Activated CD4-positive, alpha-beta T cell treated with anti-CD3 and anti-CD28 coated beads, Interleukin-2, amount 50 U/mL, for 4 hours (primary cell): ENCODE measurements at regions not wholly inside any gene's neighbourhood (a gene's known extent, or its start where the extent isn't known, plus 50 kb on each side); places are given as distances from the start of the nearest gene placed in this dataset.

ENCODE experiments used
- DNase-seq, 2 experiments: peaks; one replicate each; pipeline ENCODE4 v3.0.0-alpha.2; 2020

DNA sequence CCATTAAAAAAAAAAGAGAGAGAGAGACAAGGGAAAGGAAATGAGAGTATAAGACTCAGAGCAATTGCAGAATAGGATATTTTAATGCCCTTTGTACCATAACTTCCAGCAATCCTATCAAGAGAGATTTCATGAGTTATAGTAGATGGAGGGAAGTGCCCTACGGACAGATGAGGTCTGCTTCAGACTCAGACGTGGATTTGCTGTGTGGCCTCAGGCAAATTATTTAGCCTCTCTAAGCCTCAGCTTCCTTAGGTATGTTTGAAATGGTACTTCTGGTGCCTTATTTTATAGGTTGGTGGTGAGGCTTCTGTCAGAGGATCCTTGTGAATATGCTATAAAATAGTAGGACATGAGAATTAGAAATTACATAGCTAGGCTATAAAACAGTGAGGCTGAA is 448.2 kb downstream of the EDEM1 start:
- no peak for DNase-seq

DNA sequence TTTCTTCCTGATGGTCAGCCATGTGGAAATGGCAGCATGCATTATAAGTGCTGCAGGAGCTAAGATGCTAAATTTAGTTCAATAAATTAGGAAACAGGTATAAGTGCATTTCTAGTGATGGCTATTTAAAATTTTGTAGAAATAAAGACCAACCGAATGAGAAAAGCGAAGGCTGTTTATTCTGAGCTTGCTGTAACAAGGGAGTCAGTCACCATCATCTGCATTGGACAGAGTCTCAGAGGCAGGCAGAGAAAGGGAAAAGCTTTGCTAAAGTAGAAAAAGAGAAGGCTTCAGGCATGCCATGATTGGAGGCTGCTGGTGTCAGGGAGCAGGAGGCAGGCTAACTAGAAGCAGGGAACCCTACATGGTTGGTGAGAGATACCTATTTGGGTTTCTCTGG is 451.0 kb downstream of the EDEM1 start:
- DNase-seq, result no peak

DNA sequence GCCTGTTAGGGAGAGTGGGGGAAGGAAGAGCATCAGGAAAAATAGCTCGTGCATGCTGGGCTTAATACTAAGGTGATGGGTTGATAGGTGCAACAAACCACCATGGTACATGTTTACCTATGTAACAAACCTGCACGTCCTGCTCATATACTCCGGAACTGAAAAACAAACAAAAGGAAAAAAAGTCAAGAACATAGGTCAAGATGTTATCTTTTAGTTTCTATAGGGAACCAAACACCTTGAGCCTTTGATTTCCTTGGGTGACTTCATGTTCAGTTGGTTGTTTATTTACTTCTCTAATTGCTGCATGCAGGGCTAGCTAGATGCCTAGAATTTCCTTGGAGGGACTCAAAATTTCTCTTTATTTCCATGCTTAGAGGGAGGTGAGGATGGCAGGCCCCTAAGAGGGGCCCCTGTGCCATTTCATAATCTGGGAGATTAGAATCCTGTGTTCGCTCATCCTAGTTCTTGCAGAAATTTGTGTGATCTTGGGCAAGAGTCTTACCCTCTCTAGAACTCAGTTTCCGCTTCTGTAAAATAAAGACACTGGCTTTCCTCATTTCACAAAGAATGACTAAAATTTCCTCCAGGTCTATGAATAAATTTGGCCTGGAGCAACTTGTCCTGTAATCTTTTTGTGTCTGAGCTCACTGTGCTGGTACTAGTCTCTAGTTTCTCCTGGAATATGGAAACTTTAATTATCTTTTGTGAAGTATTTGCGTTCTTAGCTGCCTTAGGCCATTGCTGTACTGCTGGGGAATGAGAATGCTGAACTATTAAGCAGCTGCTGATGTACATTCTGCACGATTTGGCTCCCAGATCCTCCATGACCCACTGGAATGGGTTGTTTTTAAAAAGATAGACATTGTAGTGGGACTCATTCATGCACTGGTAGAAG is 457.5 kb downstream of the EDEM1 start:
- no peak for DNase-seq

DNA sequence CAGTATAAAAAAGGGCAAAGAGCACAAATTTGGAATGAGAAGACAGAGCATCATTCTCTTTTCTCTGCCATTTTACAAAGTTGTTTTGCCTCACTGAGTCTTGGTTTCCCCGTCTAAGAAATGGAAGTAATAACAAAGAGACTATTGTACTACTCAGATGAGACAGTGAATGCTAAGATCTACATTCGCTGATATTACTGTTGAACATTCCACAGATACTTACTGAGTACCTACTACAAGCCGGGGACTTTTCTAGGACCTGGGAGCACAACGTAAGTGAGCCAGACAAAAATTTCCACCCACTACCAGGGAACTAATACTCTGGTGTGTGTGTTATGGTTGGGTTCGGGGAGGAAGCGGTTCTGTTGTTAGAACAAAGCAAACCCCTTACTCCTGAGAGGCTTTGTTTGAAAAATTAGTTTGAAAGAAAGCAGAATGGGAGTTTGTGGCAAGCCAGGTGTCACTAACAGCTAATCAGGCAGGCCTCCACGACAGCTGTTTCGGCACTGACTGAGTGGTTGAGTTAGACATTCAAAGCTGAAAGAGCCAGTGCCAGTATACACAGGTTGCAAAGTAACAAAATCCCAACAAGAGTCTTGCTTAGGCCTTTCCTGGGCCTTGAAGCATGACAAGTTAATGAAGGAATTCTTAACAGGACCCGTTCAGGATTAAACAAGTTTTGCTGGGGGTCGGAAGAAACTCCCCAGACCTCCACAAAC is 458.3 kb downstream of the EDEM1 start:
- DNase-seq, result no peak

DNA sequence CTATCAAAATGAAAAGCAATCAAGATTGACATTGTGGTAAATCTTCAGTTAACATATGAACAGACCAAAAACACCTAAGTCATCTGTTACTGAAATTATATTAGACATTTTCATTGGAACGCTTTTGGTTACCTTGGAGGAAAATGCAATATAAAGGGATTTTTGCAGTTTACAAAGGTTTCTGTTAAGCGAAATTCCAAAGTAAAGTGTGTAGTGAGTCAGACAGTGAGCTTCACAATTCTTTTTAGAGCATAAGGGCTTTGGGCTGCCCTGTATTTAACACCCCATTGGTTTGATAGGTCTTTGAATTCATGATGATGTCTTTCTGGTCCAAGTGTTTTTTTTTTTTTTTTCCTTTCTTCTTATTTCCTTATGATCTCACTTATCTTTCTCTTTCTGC is 462.8 kb downstream of the EDEM1 start:
- DNase-seq, result no peak

DNA sequence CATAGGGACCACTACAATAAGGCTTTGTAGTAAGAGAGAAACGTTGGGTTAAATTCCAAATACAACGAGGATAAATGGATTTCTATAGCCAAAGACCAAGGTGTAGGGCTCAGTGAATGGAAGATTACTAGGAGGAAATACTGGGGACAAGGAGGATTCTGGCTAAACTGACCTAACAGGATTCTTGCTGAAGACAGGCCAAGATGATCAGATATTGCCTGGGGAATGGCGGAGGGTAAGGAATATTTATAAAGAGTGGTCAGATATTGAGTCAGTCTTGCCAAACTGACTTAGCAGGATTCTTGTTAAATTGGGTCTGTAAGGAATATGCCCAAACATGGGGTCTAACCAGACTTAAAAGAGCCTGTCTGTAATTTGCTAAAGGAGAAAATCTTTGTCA is 463.8 kb downstream of the EDEM1 start:
- DNase-seq, result no peak

DNA sequence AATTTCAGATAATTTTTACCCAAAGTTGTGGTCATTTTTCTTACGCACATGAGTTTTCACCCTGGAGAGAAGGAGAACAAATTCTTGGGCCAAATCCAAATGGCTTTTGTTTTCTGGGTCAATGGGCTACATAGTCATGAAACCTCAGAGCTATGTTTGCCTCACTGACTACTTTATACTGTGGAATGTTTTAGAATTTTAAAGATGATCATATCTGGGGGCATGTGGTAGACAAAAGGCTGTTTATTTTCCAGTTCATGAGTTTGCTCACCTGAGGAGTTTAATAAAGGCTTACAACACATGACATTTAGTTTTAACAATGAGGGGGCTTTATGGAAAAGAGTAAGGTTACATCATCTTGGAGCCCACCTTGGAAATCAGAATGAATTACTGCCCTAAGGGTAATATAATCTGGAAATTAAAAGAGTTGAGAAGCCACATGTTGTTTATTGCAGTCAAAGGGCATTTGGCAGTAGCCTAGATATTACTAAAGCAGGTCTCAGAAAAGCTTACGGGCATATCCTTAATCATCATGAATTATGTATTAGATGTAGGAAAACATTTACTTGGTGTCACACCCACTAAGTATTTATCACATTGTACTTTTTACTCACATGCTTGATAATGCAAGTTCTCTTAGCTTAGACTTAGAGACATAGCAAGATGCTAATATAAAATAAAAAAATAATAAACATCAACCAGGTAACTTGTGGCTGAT is 466.1 kb downstream of the EDEM1 start:
- no peak for DNase-seq

DNA sequence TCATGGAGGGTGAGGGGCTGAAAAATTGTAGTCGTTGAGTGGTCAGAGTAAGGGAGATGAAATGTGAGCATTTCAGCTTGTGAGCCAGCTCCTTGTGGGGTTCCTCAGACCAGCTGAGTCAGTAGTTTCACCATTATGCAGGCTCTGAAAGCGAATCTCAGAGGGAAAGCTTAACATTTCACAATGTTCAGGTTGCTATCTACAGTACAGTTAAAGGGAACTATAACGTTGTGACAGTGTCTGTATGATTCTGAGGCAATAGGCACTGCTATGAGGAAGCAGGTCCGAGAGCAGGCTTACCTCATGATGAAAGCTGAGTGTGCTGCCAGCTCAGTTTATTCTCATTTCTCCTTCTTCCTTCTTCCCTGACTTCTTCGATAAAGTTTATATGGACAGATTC is 469.6 kb downstream of the EDEM1 start:
- no peak for DNase-seq

DNA sequence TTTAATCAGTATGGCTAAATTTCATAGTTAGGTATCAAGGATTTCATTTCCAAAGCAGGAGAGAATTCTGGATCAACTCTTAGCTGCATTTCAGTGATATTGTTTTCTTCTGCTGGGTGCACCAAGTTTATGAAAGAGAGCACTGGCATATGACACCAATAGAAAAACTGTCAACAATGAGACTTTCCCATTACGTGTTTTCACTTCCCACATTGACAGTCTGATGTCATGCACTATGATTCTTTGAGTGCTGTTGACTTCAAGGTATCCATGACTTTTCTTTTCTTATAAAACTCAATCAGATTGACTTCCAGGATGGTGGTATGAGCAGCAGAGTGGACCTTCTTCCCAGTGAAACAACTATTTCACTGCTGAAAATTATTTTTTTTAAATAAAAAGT is 476.1 kb downstream of the EDEM1 start:
- no peak for DNase-seq

DNA sequence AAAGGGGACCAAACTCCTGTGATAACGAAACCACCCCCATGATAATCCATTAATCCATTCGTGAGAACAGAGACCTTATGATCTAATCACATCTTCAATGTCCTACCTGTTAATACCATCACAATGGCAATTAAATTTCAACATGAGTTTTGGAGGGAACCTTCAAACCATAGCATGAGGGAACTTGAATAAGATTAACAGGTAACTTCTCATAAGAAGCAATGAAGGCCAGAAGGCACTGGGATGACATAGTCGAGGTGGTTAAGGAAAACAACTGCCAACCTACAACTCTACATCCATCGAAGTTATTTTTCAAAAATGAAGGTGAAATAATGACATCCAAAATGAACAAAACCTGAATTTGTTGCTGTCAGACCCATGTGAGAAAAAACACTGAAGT is 478.9 kb downstream of the EDEM1 start:
- DNase-seq, result no peak

DNA sequence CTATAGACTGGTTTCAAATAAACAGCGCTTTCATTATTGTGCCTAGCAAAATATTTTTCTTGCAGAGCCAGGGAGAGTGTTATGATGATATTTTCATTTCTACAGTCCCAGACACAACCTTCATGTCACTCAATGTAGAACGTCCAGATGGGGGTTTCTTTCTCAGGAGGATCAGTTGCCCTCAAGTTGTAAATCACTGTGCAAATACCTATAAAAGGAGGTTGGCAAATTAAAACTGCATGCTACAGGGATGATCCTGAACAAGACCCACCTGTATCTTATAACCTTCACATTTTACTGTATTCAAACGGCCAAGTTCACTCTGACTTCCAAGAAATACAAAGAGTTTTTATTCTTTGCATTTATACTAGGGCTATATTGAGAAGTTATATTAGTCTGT is 486.0 kb downstream of the EDEM1 start:
- no peak for DNase-seq

DNA sequence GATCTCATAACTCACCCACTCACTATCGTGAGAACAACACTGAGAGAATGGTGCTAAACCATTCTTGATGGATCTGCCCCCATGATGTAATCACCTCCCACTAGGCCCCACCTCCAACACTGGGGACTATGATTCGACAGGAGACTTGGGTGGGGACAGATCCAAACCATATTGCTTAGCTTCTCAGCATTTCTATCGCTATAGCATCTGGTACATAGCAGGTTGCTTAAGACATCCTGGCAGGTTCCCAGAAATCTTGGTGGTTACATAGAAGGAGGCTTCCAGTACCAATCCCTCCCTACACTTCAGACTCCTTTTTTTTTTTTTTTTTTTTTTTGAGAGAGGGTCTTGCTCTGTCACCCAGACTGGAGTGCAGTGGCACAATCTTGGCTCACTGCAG is 487.8 kb downstream of the EDEM1 start:
- DNase-seq, result no peak

DNA sequence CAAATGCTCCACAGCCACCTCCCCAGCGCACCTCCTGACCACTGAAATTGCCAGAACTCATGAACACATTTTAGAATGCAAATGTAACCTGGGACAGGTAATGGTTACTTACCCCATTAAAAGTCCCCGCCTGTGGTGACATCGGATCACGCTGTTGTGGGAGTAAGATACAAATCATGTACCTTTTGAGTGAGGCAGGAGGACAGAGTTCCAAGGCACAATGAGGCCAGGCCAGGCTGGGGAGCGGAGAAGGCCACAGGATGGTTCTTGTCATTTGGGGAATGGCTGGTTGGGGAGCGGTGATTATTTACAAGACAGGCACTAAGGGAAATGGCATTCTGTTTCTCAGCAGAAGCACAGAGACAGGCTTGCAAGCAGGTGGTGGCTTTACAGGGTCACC is 490.0 kb downstream of the EDEM1 start:
- no peak for DNase-seq

DNA sequence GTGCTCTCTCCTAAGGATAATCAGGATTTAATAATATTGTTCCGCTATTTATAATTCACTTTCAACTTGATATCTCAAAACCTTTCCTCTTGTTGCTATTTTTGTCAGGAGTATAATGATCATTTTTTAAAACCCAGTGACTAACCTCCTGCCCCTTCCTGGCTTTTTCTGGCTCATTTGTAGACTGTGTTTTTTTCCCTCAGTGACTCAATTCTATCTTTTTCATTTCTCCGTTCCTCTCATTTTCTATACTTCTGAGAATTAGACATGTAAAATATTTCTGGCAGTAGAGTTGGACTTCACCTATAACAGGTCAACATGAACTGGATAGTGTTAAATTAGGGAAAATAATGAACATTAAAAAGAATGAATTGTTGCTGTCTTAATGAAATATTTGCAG is 490.7 kb downstream of the EDEM1 start:
- no peak for DNase-seq

DNA sequence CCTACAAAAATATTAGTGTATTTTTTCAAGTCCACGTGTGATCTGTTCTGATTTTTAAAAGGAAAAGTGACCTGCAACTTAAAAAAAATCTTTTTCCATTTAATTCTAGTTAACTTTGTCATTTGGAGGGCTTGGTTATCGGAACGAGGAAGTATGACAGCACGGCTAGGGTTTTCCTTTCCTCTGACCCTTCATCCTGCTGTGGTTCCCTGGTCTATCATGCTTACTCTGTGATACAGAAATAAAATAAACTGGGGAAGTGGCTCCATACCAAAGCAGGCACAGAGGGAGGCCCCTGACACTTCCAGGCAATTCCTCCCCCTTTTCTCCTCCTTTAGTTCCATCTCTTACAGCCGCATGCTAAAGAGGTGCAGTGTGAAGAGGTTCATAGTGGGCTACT is 491.3 kb downstream of the EDEM1 start:
- no peak for DNase-seq

DNA sequence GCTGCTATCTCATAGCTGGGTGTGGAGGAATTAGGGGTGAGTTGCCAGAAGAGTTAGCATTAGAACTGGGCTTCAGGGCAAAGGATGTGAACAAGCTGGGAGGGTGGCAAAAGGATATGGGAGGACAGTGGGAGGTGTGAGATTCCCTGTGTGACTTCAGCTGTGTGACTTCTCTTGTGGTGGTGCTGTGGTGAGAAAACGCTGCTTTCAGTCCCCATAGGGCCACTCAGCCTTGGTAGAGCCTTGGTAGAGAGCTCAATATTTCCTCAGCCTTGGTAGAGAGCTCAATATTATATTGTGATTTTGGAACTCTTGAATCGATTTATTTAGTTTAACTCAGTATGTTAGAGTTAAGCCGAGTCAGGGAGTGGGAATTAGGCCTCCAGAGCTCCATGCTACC is 499.7 kb downstream of the EDEM1 start:
- DNase-seq, result no peak

DNA sequence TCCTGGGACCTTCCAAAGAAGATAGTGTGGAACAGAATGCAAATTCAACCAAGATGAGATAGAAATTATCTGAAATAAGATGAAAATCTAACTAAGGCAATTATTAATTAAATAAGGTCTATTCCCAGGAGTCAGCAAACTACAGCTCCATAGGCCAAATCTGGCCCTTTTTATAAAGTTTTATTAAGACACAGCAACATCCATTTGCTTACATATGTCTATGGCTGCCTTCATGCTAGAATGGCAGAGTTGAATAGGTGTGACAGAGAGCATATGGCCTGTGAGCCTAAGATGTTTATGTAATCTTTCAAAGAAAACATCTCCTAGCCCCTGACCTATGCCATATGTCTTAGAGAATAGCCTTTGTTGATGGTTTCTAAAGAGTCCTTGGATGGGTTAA is 503.0 kb downstream of the EDEM1 start:
- no peak for DNase-seq

DNA sequence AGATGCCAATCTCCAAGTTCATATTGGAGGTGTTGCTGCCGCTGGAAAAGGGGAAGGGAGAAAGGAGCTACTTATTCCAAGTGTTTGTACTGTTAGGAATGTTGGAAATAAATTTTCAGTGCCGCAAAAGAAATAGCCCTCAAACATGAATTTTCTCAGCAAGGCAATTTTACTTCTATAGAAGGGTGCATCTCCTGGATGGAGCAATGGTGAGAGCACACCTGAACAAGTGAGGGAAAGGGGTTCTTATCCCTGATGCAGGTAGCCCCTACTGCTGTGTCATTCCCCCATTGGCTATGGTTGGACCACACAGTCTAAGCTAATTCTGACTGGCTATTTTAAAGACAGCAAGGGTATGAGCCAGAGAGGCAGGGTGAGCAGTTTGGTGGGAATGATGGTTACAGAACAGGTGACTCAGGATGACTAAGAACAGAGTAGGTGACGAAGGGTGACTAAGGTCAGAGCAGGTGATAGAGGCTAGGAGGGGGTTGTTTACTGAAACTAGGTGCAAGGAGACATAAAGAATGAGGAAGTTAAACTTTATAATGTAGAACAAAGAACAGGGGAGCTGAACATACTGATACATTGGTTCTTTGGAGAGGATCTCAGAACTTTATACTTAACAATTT is 503.5 kb downstream of the EDEM1 start:
- no peak for DNase-seq

DNA sequence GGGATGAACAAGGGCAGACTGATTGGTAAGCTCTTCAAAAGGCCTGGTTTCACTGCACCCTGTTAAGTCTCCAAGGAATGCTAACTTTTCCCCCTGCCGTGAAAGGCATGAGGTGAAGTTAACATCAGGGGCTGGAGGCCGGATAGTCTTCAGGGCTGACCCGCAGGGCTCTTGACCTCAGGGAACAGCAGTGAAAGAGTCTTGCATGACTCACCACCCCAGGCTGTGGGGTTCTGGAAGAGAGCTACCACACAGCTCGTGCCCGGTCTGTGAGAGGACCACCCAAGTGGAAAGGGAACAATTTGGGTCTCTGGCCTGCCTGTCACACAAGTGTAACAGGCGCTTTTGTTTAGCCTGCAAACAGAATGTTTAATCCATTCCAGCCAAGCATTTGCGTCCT is 504.9 kb downstream of the EDEM1 start:
- no peak for DNase-seq

DNA sequence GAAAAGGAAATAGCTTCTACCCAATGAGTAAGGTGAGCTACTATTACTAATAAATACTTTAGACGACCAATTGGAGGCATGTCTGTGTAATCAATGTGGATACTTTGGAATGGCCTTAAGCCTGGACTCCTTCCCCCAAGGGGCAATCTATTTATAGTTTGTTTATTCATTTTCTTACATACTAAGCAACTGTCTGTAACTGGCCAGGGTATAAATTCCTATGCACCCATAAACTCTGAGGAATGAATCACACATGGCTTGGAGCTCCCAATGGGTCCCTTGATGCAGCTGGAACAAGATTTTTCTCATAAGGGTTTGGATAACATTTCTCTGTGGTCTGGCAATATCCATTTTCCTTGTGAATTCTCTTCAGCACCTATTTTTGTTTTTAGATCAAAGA is 506.8 kb downstream of the EDEM1 start:
- DNase-seq, result no peak

DNA sequence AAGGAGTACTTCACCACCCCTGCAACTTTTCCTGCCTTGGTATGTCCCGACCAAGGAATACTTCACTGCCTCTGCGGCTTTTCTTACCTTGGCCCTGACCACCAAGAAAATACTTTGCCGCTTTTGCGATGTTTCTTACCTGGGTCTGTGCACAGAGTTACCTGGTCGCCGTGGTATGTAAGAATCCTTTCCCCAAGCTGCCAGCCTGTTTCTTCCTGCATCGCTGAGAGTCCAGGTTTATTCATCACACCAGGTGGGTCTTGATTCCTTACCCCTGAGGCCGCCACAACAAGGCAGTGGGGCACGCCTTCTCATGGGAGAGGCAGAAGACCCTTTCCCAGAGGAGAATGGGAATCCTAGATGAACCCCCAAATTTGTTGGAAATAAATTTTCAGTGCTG is 511.3 kb downstream of the EDEM1 start:
- DNase-seq, result no peak

DNA sequence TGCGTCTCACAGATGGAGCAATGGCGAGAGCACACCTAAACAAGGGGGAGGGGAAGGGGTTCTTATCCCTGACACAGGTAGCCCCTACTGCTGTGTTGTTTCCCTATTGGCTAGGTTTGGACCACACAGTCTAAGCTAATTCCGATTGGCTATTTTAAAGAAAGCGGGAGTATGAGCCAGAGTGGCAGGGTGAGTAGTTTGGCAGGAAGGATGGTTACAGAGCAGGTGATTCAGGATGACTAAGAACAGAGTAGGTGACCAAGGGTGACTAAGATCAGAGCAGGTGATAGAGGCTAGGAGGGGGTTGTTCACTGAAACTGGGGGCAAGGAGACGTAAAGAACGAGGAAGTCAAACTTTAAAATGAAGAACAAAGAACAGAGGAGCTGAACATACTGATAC is 511.8 kb downstream of the EDEM1 start:
- no peak for DNase-seq

DNA sequence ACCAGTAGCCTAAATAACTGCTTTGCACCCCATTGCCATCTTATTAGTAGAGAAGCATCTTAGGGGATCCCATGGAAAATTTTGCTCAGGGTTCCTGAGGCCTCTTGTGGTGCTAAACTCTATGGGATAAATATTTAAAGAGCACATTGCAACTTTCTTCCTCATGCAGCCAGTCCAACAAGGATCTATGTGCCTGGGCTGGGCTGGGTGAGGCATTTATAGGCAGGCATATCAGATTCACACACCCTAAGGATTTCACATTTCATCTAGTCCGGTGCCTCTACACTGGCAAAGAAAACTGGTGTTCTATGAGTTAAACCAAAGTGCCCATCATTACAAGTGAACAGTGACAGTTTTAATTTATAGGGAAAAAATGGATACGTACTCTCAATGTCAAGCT is 512.3 kb downstream of the EDEM1 start:
- DNase-seq, result no peak
